ENCODE measurements at regions not wholly inside any gene's neighbourhood (a gene's known extent, or its start where the extent isn't known, plus 50 kb on each side); places are given as distances from the start of the nearest gene placed in this dataset.
A peak's percentile ranks its signal among the peaks of the same experiment; 100 is the strongest.

DNA sequence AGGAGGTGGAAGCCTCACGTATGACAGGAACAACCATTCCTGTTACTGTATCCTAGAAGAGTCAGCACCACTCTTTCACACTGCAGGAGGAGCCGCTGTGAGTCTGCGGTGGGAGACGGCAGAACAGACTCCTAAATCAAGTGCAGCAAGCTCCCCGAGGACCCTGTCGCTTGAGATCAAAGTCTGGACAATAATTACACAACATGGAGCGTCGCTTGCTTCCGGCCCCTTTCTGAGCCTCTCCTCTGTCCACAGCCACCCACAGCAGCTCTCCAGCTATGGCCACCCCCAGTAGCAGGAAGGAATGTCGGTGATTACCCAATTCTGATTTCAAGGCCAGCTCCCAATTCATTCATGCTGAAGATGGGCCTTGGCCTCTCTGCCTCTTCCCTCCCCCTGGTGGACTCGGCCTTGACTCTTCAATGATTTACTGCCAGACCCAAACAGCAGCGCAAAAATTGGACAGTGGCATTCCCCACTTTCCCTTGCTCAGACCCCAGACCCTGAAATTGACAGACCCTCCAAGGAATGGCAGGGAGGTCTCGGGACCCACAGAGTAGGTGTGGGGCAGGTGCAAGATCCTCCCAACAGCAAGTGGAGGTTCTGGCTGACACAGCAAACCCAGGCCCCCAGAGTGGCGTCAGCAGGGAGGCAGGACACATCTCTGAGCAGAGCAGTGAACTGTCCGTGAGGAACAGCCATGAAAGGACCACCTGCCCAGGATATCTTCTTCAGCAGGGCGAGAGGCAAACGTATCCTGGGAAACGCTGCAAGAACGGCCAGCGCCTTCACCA, 272.7 kb upstream of the DIO3 start (continued):
- no peak for TF ChIP-seq GRHL1 (CRISPR knock-in tag; conservative IDR thresholded peaks at IDR 0.05)
- no peak; the same call in 1 of the 2 replicates for TF ChIP-seq ATF3 (CRISPR knock-in tag; IDR thresholded peaks at IDR 0.05)
- peak; percentile 75 for TF ChIP-seq ZNF451 (CRISPR knock-in tag; IDR thresholded peaks at IDR 0.05)
- TF ChIP-seq, protein P1, sequence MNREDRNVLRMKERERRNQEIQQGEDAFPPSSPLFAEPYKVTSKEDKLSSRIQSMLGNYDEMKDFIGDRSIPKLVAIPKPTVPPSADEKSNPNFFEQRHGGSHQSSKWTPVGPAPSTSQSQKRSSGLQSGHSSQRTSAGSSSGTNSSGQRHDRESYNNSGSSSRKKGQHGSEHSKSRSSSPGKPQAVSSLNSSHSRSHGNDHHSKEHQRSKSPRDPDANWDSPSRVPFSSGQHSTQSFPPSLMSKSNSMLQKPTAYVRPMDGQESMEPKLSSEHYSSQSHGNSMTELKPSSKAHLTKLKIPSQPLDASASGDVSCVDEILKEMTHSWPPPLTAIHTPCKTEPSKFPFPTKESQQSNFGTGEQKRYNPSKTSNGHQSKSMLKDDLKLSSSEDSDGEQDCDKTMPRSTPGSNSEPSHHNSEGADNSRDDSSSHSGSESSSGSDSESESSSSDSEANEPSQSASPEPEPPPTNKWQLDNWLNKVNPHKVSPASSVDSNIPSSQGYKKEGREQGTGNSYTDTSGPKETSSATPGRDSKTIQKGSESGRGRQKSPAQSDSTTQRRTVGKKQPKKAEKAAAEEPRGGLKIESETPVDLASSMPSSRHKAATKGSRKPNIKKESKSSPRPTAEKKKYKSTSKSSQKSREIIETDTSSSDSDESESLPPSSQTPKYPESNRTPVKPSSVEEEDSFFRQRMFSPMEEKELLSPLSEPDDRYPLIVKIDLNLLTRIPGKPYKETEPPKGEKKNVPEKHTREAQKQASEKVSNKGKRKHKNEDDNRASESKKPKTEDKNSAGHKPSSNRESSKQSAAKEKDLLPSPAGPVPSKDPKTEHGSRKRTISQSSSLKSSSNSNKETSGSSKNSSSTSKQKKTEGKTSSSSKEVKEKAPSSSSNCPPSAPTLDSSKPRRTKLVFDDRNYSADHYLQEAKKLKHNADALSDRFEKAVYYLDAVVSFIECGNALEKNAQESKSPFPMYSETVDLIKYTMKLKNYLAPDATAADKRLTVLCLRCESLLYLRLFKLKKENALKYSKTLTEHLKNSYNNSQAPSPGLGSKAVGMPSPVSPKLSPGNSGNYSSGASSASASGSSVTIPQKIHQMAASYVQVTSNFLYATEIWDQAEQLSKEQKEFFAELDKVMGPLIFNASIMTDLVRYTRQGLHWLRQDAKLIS (CRISPR knock-in tag; IDR thresholded peaks at IDR 0.05) = no peak
- TF ChIP-seq SUZ12 (IDR thresholded peaks at IDR 0.05; ENCODE audit: low read depth, low read length) = no peak
- no peak for TF ChIP-seq KDM5A (IDR thresholded peaks at IDR 0.05; ENCODE audit: borderline replicate concordance, low read length)
- TF ChIP-seq, protein P2, sequence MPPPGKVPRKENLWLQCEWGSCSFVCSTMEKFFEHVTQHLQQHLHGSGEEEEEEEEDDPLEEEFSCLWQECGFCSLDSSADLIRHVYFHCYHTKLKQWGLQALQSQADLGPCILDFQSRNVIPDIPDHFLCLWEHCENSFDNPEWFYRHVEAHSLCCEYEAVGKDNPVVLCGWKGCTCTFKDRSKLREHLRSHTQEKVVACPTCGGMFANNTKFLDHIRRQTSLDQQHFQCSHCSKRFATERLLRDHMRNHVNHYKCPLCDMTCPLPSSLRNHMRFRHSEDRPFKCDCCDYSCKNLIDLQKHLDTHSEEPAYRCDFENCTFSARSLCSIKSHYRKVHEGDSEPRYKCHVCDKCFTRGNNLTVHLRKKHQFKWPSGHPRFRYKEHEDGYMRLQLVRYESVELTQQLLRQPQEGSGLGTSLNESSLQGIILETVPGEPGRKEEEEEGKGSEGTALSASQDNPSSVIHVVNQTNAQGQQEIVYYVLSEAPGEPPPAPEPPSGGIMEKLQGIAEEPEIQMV (CRISPR knock-in tag; IDR thresholded peaks at IDR 0.05; ENCODE audit: low read depth) = peak; percentile 70
- TF ChIP-seq HMGA1 (CRISPR knock-in tag; conservative IDR thresholded peaks at IDR 0.05) = no peak
- TF ChIP-seq CREB1 (IDR thresholded peaks at IDR 0.05) = no peak
- TF ChIP-seq CREB1 (CRISPR knock-in tag; IDR thresholded peaks at IDR 0.05) = peak; percentile 60
- TF ChIP-seq FOXP1 (IDR thresholded peaks at IDR 0.05) = peak; percentile 48
- peak; percentile 94 for TF ChIP-seq FOXP1 (CRISPR knock-in tag; IDR thresholded peaks at IDR 0.05)
- TF ChIP-seq GPBP1L1 (CRISPR knock-in tag; IDR thresholded peaks at IDR 0.05) = no peak
- no peak for TF ChIP-seq ARHGAP35 (CRISPR knock-in tag; IDR thresholded peaks at IDR 0.05; ENCODE audit: borderline replicate concordance)
- peak; percentile 69; the same call in 1 of the 2 replicates for TF ChIP-seq ZNF460 (CRISPR knock-in tag; IDR thresholded peaks at IDR 0.05; ENCODE audit: borderline replicate concordance)
- TF ChIP-seq ZNF431 (CRISPR knock-in tag; IDR thresholded peaks at IDR 0.05; ENCODE audit: borderline replicate concordance, low read depth) = 0 out of 2 replicates have a peak, but pooled peaks have one; percentile 65
- TF ChIP-seq ZBTB7B (CRISPR knock-in tag; IDR thresholded peaks at IDR 0.05) = peak; percentile 97
- no peak for TF ChIP-seq SATB2 (CRISPR knock-in tag; IDR thresholded peaks at IDR 0.05)
- TF ChIP-seq, protein P3, sequence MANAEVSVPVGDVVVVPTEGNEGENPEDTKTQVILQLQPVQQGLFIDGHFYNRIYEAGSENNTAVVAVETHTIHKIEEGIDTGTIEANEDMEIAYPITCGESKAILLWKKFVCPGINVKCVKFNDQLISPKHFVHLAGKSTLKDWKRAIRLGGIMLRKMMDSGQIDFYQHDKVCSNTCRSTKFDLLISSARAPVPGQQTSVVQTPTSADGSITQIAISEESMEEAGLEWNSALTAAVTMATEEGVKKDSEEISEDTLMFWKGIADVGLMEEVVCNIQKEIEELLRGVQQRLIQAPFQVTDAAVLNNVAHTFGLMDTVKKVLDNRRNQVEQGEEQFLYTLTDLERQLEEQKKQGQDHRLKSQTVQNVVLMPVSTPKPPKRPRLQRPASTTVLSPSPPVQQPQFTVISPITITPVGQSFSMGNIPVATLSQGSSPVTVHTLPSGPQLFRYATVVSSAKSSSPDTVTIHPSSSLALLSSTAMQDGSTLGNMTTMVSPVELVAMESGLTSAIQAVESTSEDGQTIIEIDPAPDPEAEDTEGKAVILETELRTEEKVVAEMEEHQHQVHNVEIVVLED (CRISPR knock-in tag; IDR thresholded peaks at IDR 0.05; ENCODE audit: borderline replicate concordance) = peak; percentile 48; the same call in 1 of the 2 replicates
